Caco-2 (cell line): ENCODE measurements at regions not wholly inside any gene's neighbourhood (a gene's known extent, or its start where the extent isn't known, plus 50 kb on each side); places are given as distances from the start of the nearest gene placed in this dataset.
A peak's percentile ranks its signal among the peaks of the same experiment; 100 is the strongest.

Source experiments
- BruUV-seq: library from RNA; stranded (reverse); fragments of 400-500 nt; replicated peaks from 2 replicates; lab custom pipeline; 2021; lab: Mats Ljungman, UMichigan
- CTCF ChIA-PET: fragments of 300-600 bp; sonication (Branson Sonifier 250); formaldehyde crosslinking; loops from one replicate; lab custom pipeline; 2022; ENCODE audit warnings: antibody characterized with exemption; lab: Charles Lee
- POLR2A ChIA-PET: fragments of 300-600 bp; sonication (Branson Sonifier 250); formaldehyde crosslinking; loops from one replicate; lab custom pipeline; 2022; ENCODE audit warnings: antibody characterized with exemption; lab: Charles Lee
- DNase-seq, 2 experiments: peaks; one replicate each; pipeline versions ENCODE4 v3.0.0 to v3.0.0-alpha.2; 2020 to 2022
- H3K27me3 ChIP-seq: replicated peaks from 2 replicates; pipeline ENCODE4 v1.6.0; 2011; ENCODE audit warnings: low read length; ENCODE audit not compliant: control insufficient read depth, insufficient read depth
- H3K36me3 ChIP-seq: 2 replicates; pipeline ENCODE4 v1.5.1; 2011; ENCODE audit warnings: low read length; ENCODE audit not compliant: control insufficient read depth, insufficient read depth
- H3K4me1 ChIP-seq: fragments of 250-450 bp; sonication (Bioruptor Pico); 2 replicates; pipeline ENCODE4 v1.5.1; 2020; ENCODE audit warnings: mild to moderate bottlenecking
- H3K4me3 ChIP-seq: 2 replicates; pipeline ENCODE4 v1.5.1; 2011; ENCODE audit warnings: low read depth, mild to moderate bottlenecking, control low read depth, low read length
- H3K9me3 ChIP-seq: fragments of 250-450 bp; sonication (Bioruptor Pico); 2 replicates; pipeline ENCODE4 v1.5.1; 2020; ENCODE audit warnings: mild to moderate bottlenecking, moderate library complexity
- H3K27ac Mint-ChIP-seq: one replicate; pipeline ENCODE4 v1.8.0; 2022; ENCODE audit warnings: mixed read lengths; ENCODE audit not compliant: unreplicated experiment
- H3K27me3 Mint-ChIP-seq: one replicate; pipeline ENCODE4 v1.8.0; 2022; ENCODE audit warnings: mixed read lengths; ENCODE audit not compliant: insufficient read depth, unreplicated experiment
- H3K36me3 Mint-ChIP-seq: one replicate; pipeline ENCODE4 v1.8.0; 2022; ENCODE audit warnings: mild to moderate bottlenecking, mixed read lengths; ENCODE audit not compliant: insufficient read depth, unreplicated experiment
- H3K4me1 Mint-ChIP-seq: one replicate; pipeline ENCODE4 v1.8.0; 2022; ENCODE audit warnings: low read depth, mixed read lengths; ENCODE audit not compliant: unreplicated experiment
- H3K4me3 Mint-ChIP-seq: one replicate; pipeline ENCODE4 v1.8.0; 2022; ENCODE audit warnings: mild to moderate bottlenecking, moderate library complexity, mixed read lengths; ENCODE audit not compliant: unreplicated experiment
- H3K9me3 Mint-ChIP-seq: one replicate; pipeline ENCODE4 v1.8.0; 2022; ENCODE audit warnings: mixed read lengths; ENCODE audit not compliant: unreplicated experiment
- intact Hi-C: fragments of 100-400 bp; cut with micrococcal nuclease; formaldehyde crosslinking; loops from one replicate; pipeline ENCODE4 v1.10.0; 2022; ENCODE audit not compliant: unreplicated experiment
- TF ChIP-seq, protein P1 (sequence below), 2 experiments: fragments of 200-600 bp in 1 of 2; IDR thresholded peaks; 1 replicate in 1 of 2; 2 replicates in 1 of 2; pipeline versions ENCODE4 v1.5.1 to v1.8.0; 2011 to 2022; ENCODE audit warnings: antibody characterized with exemption in 1 of 2, control low read depth in 1 of 2, inconsistent platforms in 1 of 2, low read depth in 1 of 2, low read length in 1 of 2, mild to moderate bottlenecking in 1 of 2, moderate library complexity in 1 of 2; ENCODE audit not compliant: insufficient read depth in 1 of 2, severe bottlenecking in 1 of 2, unreplicated experiment in 1 of 2

DNA sequence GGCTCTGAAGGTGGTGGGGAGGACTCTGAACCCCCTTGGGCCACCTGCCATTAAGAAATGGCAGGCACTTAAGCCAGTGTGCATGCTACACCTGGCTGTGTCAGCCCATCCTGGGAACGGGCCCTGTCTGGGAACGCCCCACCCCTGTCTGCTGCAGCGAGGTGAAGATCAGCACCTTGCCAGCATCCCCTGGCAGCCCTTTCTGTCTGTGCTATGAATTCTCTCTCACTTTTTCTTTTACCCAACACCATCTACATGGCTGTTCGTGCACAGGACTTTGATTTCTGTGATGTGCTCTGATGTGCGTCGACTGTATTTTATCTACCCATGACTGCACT, 452.9 kb upstream of the B3GAT1 start:
- no peaks in the 10 kb centered on the region for H3K36me3 ChIP-seq
- TF ChIP-seq, protein P1, sequence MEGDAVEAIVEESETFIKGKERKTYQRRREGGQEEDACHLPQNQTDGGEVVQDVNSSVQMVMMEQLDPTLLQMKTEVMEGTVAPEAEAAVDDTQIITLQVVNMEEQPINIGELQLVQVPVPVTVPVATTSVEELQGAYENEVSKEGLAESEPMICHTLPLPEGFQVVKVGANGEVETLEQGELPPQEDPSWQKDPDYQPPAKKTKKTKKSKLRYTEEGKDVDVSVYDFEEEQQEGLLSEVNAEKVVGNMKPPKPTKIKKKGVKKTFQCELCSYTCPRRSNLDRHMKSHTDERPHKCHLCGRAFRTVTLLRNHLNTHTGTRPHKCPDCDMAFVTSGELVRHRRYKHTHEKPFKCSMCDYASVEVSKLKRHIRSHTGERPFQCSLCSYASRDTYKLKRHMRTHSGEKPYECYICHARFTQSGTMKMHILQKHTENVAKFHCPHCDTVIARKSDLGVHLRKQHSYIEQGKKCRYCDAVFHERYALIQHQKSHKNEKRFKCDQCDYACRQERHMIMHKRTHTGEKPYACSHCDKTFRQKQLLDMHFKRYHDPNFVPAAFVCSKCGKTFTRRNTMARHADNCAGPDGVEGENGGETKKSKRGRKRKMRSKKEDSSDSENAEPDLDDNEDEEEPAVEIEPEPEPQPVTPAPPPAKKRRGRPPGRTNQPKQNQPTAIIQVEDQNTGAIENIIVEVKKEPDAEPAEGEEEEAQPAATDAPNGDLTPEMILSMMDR (IDR thresholded peaks at IDR 0.05; ENCODE audit: insufficient read depth in 1 of 2, low read depth in 1 of 2, low read length in 1 of 2, severe bottlenecking in 1 of 2, unreplicated experiment in 1 of 2) = no peak
- H3K4me1 ChIP-seq = peaks cover 39% of the 10 kb centered on the region
- ChIA-PET POLR2A (no interaction called here), CTCF (no interaction called here)
- Mint-ChIP-seq H3K9me3 (peaks cover 11% of the 10 kb centered on the region), H3K36me3 (peaks cover 9% of the 10 kb centered on the region), H3K4me1 (peaks cover 54% of the 10 kb centered on the region), H3K27ac (no peak overlapping the region), H3K27me3 (no peaks in the 10 kb centered on the region), H3K4me3 (no peak overlapping the region)
- DNase-seq = no peak
- no peak overlapping the region for H3K4me3 ChIP-seq
- intact Hi-C loops = loop anchor here (10.0 kb wide), 1 partner anchor 600 kb away; no protein-coding TSS in a partner anchor
- no peaks in the 10 kb centered on the region for H3K27me3 ChIP-seq
- BruUV-seq = no TSS peak
- H3K9me3 ChIP-seq = no peaks in the 10 kb centered on the region

DNA sequence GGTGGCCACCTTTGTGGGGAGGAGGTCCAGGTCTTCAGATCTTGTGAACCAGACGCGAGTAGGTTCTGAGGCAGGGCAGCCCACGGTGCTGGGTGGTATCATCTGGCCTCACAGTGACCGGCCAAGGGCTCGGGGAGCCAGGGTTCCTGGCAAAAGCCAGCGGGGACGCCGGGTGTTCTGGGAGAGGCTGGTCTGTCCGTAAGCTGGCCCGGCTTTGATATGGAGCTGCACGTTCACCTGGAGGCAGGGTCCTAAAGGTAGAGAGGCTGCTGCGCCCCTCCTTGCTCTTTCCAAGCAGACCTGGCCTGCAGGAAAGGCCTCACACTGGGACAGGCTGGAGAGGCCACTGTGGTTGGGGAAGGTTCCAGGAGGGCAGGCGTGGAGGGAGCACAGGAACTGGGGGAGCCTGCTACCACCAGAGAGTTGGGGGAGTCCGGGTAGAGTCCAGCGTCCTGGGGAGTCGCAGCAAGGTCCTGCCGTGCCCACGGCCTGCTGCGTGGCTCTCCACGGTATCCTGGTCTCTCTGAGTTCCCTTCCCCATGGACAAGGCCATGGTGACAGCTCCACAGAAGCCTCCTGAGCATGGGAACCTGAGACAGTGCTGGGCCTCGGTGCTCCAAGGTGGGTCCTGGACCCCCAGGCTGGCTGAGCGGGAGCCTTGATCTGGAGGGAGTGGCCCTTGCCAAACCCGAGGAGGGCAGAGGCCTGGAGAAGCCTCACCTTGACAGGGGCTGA, 452.4 kb upstream of the B3GAT1 start:
- POLR2A ChIA-PET = no interaction called here
- no peaks in the 10 kb centered on the region for H3K27me3 Mint-ChIP-seq
- peaks cover 11% of the 10 kb centered on the region for H3K9me3 Mint-ChIP-seq
- TF ChIP-seq, protein P1 (IDR thresholded peaks at IDR 0.05; ENCODE audit: insufficient read depth in 1 of 2, low read depth in 1 of 2, low read length in 1 of 2, severe bottlenecking in 1 of 2, unreplicated experiment in 1 of 2) = no peak
- no peak for DNase-seq
- peak overlapping the region; percentile 99 for H3K27ac Mint-ChIP-seq
- Histone ChIP-seq H3K4me1 (peaks cover 39% of the 10 kb centered on the region), H3K4me3 (no peak overlapping the region), H3K36me3 (no peaks in the 10 kb centered on the region), H3K9me3 (no peaks in the 10 kb centered on the region), H3K27me3 (no peaks in the 10 kb centered on the region)
- peaks cover 9% of the 10 kb centered on the region for H3K36me3 Mint-ChIP-seq
- BruUV-seq = no TSS peak
- intact Hi-C loops = loop anchor here (10.0 kb wide), 1 partner anchor 600 kb away; no protein-coding TSS in a partner anchor
- no peak overlapping the region for H3K4me3 Mint-ChIP-seq
- CTCF ChIA-PET = no interaction called here
- peaks cover 54% of the 10 kb centered on the region for H3K4me1 Mint-ChIP-seq

DNA sequence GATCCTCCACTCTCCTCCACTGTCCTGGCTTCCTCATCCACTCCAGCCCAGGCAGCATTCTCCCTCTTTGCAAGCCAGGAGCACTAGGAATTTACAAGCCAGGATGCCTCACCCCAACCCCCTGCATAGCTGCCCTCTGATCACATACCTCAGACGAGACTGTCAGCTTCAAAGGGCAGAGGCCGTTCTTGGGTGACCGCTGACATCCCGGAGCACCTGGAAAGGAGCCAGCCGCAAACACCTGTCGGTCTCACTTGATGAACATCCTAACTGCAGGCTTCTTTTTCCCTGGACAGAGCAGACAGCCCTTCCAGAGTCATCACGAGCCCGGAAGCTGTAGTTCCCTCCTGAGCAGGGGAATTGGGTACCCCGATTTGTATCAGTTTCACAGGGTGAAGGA, 451.3 kb upstream of the B3GAT1 start:
- Mint-ChIP-seq H3K27ac (peak overlapping the region; percentile 99), H3K4me3 (peak overlapping the region; percentile 68), H3K36me3 (peaks cover 9% of the 10 kb centered on the region), H3K9me3 (peaks cover 11% of the 10 kb centered on the region), H3K27me3 (no peaks in the 10 kb centered on the region), H3K4me1 (peaks cover 53% of the 10 kb centered on the region)
- POLR2A ChIA-PET = interaction anchor here (0.6 to 0.9 kb wide), 2 partner anchors 41 to 539 kb away, joined by 3 to 5 read pairs; no protein-coding TSS in a partner anchor
- Histone ChIP-seq H3K4me1 (peaks cover 37% of the 10 kb centered on the region), H3K27me3 (no peaks in the 10 kb centered on the region), H3K36me3 (no peaks in the 10 kb centered on the region), H3K4me3 (no peak overlapping the region), H3K9me3 (no peaks in the 10 kb centered on the region)
- DNase-seq = peak; percentile 93 to 98
- TF ChIP-seq, protein P1 (IDR thresholded peaks at IDR 0.05; ENCODE audit: insufficient read depth in 1 of 2, low read depth in 1 of 2, low read length in 1 of 2, severe bottlenecking in 1 of 2, unreplicated experiment in 1 of 2) = no peak
- intact Hi-C loops = loop anchor here (1.0 to 10.0 kb wide), 4 partner anchors 9 to 598 kb away; no protein-coding TSS in a partner anchor
- CTCF ChIA-PET = interaction anchor here (0.7 kb wide), 1 partner anchor 587 kb away, joined by 3 read pairs; the partner anchor contains the start of gene GLB1L3
- BruUV-seq = no TSS peak
